ENCODE measurements at regions not wholly inside any gene's neighbourhood (a gene's known extent, or its start where the extent isn't known, plus 50 kb on each side); places are given as distances from the start of the nearest gene placed in this dataset.

GRCh38 chr4:181761156-181761555 is 482.0 kb upstream of the TENM3 start:
- POLR2A ChIA-PET = no interaction called here
- Histone ChIP-seq H3K9ac (ENCODE audit: low read length) (no peak overlapping the region), H3K27me3 (ENCODE audit: insufficient read depth, low read length) (peaks cover 12% of the 10 kb centered on the region; the same call in 1 of the 2 replicates), H3K9me3 (ENCODE audit: control insufficient read depth in 1 of 2, insufficient read depth in 1 of 2, low read depth in 1 of 2, low read length in 2 of 2) (no peaks in the 10 kb centered on the region), H3K9me2 (ENCODE audit: insufficient read depth) (no peaks in the 10 kb centered on the region), H4K20me1 (ENCODE audit: insufficient read depth) (no peaks in the 10 kb centered on the region), H3K79me2 (ENCODE audit: insufficient read depth, low read length) (no peaks in the 10 kb centered on the region), H2AFZ (ENCODE audit: low read depth, low read length, poor library complexity, severe bottlenecking) (no peak overlapping the region), H3K27ac (ENCODE audit: low read depth, low read length) (no peak overlapping the region), H3K4me2 (ENCODE audit: low read length) (no peak overlapping the region), H3K4me3 (replicated peaks in 1 of 2; ENCODE audit: low read depth in 1 of 2, low read length in 2 of 2) (no peak overlapping the region), H3K4me1 (ENCODE audit: control insufficient read depth in 1 of 2, insufficient read depth in 2 of 2, low read length in 2 of 2) (no peaks in the 10 kb centered on the region), H3K36me3 (ENCODE audit: control insufficient read depth in 1 of 2, insufficient read depth in 2 of 2, low read length in 2 of 2) (no peaks in the 10 kb centered on the region)
- DNase-seq (ENCODE audit: low read depth, low spot score) (no peak), ATAC-seq (no peak)
- RAD21 ChIA-PET (ENCODE audit: low non-redundant PET in 1 of 2, low total read pairs in 2 of 2, uncharacterized antibody in 2 of 2, unreplicated experiment in 2 of 2) = no interaction called here
- BruUV-seq (replicated peaks) = no TSS peak
- intact Hi-C loops (cut with micrococcal nuclease) = no loop called here
- CTCF ChIA-PET = no interaction called here
- no peak for TF ChIP-seq ZNF274 (IDR thresholded peaks at IDR 0.05; ENCODE audit: low read depth, low read length)
- no peak for TF ChIP-seq FOSL1 (IDR thresholded peaks at IDR 0.05; ENCODE audit: low read depth)
- TF ChIP-seq SRF (IDR thresholded peaks at IDR 0.05; ENCODE audit: low read depth) = no peak
- no peak for TF ChIP-seq YY1 (IDR thresholded peaks at IDR 0.05; ENCODE audit: extremely low read depth, insufficient replicate concordance, low read depth, low read length)
- TF ChIP-seq ZFX (IDR thresholded peaks at IDR 0.05) = no peak
- no peak for TF ChIP-seq POLR2AphosphoS5 (IDR thresholded peaks at IDR 0.05; ENCODE audit: low read depth, low read length)
- TF ChIP-seq CEBPB (IDR thresholded peaks at IDR 0.05; ENCODE audit: low read depth) = no peak
- no peak for TF ChIP-seq ELF1 (IDR thresholded peaks at IDR 0.05; ENCODE audit: borderline replicate concordance, low read depth)
- TF ChIP-seq SP1 (IDR thresholded peaks at IDR 0.05; ENCODE audit: low read depth) = no peak
- no peak for TF ChIP-seq RAD21 (IDR thresholded peaks at IDR 0.05; ENCODE audit: low read depth)
- TF ChIP-seq TCF7L2 (IDR thresholded peaks at IDR 0.05; ENCODE audit: borderline replicate concordance, extremely low read depth, insufficient read depth, insufficient read length) = no peak

- Histone ChIP-seq H3K4me3 (replicated peaks in 1 of 2; ENCODE audit: low read depth in 1 of 2, low read length in 2 of 2) (no peak overlapping the region), H3K79me2 (ENCODE audit: insufficient read depth, low read length) (no peaks in the 10 kb centered on the region), H4K20me1 (ENCODE audit: insufficient read depth) (no peaks in the 10 kb centered on the region; the same call in 1 of the 2 replicates), H3K36me3 (ENCODE audit: control insufficient read depth in 1 of 2, insufficient read depth in 2 of 2, low read length in 2 of 2) (no peaks in the 10 kb centered on the region), H3K4me1 (ENCODE audit: control insufficient read depth in 1 of 2, insufficient read depth in 2 of 2, low read length in 2 of 2) (no peaks in the 10 kb centered on the region), H3K4me2 (ENCODE audit: low read length) (no peak overlapping the region), H2AFZ (ENCODE audit: low read depth, low read length, poor library complexity, severe bottlenecking) (no peak overlapping the region), H3K9ac (ENCODE audit: low read length) (no peak overlapping the region), H3K9me3 (ENCODE audit: control insufficient read depth in 1 of 2, insufficient read depth in 1 of 2, low read depth in 1 of 2, low read length in 2 of 2) (no peaks in the 10 kb centered on the region), H3K27me3 (ENCODE audit: insufficient read depth, low read length) (0 out of 2 replicates have a peak, but pooled peaks cover 4% of the 10 kb centered on the region), H3K9me2 (ENCODE audit: insufficient read depth) (no peaks in the 10 kb centered on the region), H3K27ac (ENCODE audit: low read depth, low read length) (no peak overlapping the region)
- BruUV-seq (replicated peaks) = no TSS peak
- intact Hi-C loops (cut with micrococcal nuclease) = no loop called here
- CTCF ChIA-PET = no interaction called here
- DNase-seq (ENCODE audit: low read depth, low spot score) = no peak
- RAD21 ChIA-PET (ENCODE audit: low non-redundant PET in 1 of 2, low total read pairs in 2 of 2, uncharacterized antibody in 2 of 2, unreplicated experiment in 2 of 2) = no interaction called here
- no peak for ATAC-seq
- POLR2A ChIA-PET = no interaction called here
- no peak for TF ChIP-seq FOSL1 (IDR thresholded peaks at IDR 0.05; ENCODE audit: low read depth)
- TF ChIP-seq EGR1 (IDR thresholded peaks at IDR 0.05; ENCODE audit: low read depth) = no peak
- no peak for TF ChIP-seq YY1 (IDR thresholded peaks at IDR 0.05; ENCODE audit: extremely low read depth, insufficient replicate concordance, low read depth, low read length)
- no peak for TF ChIP-seq SIN3A (IDR thresholded peaks at IDR 0.05; ENCODE audit: low read depth)
- TF ChIP-seq CBX3 (IDR thresholded peaks at IDR 0.05; ENCODE audit: low read depth) = no peak
- no peak for TF ChIP-seq ZNF274 (IDR thresholded peaks at IDR 0.05; ENCODE audit: low read depth, low read length)
- no peak for TF ChIP-seq RAD21 (IDR thresholded peaks at IDR 0.05; ENCODE audit: low read depth)
- TF ChIP-seq, protein P1, sequence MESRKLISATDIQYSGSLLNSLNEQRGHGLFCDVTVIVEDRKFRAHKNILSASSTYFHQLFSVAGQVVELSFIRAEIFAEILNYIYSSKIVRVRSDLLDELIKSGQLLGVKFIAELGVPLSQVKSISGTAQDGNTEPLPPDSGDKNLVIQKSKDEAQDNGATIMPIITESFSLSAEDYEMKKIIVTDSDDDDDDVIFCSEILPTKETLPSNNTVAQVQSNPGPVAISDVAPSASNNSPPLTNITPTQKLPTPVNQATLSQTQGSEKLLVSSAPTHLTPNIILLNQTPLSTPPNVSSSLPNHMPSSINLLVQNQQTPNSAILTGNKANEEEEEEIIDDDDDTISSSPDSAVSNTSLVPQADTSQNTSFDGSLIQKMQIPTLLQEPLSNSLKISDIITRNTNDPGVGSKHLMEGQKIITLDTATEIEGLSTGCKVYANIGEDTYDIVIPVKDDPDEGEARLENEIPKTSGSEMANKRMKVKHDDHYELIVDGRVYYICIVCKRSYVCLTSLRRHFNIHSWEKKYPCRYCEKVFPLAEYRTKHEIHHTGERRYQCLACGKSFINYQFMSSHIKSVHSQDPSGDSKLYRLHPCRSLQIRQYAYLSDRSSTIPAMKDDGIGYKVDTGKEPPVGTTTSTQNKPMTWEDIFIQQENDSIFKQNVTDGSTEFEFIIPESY (IDR thresholded peaks at IDR 0.05; ENCODE audit: extremely low read depth, insufficient replicate concordance, low read length) = no peak
- TF ChIP-seq ELF1 (IDR thresholded peaks at IDR 0.05; ENCODE audit: borderline replicate concordance, low read depth) = no peak
- TF ChIP-seq EZH2phosphoT487 (IDR thresholded peaks at IDR 0.05; ENCODE audit: borderline replicate concordance) = no peak
- no peak for TF ChIP-seq ZFX (IDR thresholded peaks at IDR 0.05)
Observed at GRCh38 chr4:181766061-181766548, 477.1 kb upstream of the TENM3 start.

All from HCT116 (cell line).